ENCODE measurements at regions not wholly inside any gene's neighbourhood (a gene's known extent, or its start where the extent isn't known, plus 50 kb on each side); places are given as distances from the start of the nearest gene placed in this dataset.

GRCh38 chr1:90780981-90781380 lies 63.9 kb upstream of the BARHL2 start:
- DNase-seq (ENCODE audit: low spot score) = no peak

GRCh38 chr1:90779573-90779972 lies 62.5 kb upstream of the BARHL2 start:
- no peak for DNase-seq (ENCODE audit: low spot score)

GRCh38 chr1:90778486-90778885 lies 61.4 kb upstream of the BARHL2 start:
- DNase-seq (ENCODE audit: low spot score) = no peak

- DNase-seq (ENCODE audit: low spot score) = no peak
These were observed 56.7 kb upstream of the BARHL2 start for GRCh38 chr1:90773812-90774211.

GRCh38 chr1:90768826-90769225 lies 51.7 kb upstream of the BARHL2 start:
- DNase-seq (ENCODE audit: low spot score) = no peak

GRCh38 chr1:90768098-90768497 lies 51.0 kb upstream of the BARHL2 start:
- DNase-seq (ENCODE audit: low spot score) = no peak
